ENCODE measurements at regions not wholly inside any gene's neighbourhood (a gene's known extent, or its start where the extent isn't known, plus 50 kb on each side); places are given as distances from the start of the nearest gene placed in this dataset.
"Not testable (repeated sequence)": the region's sequence is repeated elsewhere in the genome, so short reads cannot be mapped to it uniquely, and the experiment has no call there.

DNA sequence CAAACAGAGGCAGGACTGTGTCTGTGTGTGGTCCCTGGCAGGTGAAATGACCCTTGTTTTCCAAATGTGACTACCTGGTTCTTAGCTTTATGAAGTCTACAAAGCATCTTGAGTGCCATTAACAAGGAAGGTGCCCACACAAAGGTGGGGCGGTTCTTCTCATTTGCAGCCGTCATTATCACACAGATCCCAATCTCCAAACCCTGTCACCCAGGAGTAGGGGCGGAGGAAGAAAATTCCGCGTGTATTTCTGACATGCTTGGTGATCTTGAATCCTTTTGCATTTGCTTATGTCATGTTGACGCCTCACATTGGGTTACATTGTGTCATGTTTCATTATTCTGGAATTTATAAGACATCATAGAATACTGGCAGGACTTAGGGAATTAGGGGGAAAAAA lies 277.3 kb downstream of the VRK1 start:
- no peak for DNase-seq (ENCODE audit: low read depth)

- DNase-seq (ENCODE audit: low read depth): no peak
Observed at GRCh38 chr14:97074856-97075255, 277.7 kb downstream of the VRK1 start.

DNA sequence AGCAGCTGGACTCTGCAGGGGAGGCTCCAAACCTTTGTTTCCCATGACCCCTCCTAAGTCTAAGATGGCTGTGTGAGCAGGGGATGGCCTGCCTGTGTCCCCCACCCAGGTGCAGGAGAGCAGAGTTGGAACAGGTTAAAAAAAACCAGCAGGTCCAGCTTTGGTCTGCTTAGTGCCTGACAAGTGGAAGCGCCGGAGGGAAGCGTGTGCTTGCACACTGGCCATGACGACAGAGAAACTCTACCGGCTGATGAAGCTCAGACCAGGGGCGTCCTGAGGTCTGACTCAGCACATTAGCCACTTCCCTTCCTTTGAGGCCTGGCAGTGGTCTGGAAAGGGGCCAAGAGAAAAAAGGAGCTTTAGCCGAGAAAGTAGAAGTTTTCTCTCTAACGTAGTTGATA lies 280.1 kb downstream of the VRK1 start:
- DNase-seq (ENCODE audit: low read depth): peak; percentile 17

GRCh38 chr14:97077687-97078086 lies 280.5 kb downstream of the VRK1 start:
- DNase-seq (ENCODE audit: low read depth): no peak

DNA sequence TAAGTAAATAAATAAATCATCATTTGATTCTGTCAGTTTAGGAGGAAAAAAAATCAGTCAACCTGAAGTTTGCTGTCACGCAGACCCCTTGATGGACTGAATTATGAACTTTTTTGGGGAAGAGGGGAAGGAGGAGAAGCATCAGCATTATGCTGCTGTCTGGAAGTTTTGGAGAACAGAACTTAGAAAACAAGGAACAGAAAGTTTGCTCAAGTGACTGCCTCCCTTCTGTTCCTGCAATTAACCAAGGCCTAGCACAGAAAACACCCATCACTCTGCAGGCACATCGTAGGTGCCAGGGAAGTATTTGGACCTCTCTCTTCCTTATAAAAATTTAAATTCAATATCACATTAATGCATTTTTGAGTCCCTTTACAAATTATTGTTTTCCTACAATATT lies 283.8 kb downstream of the VRK1 start:
- no peak for DNase-seq (ENCODE audit: low read depth)

GRCh38 chr14:97095269-97095668 lies 298.1 kb downstream of the VRK1 start:
- DNase-seq (ENCODE audit: low read depth): no peak

DNA sequence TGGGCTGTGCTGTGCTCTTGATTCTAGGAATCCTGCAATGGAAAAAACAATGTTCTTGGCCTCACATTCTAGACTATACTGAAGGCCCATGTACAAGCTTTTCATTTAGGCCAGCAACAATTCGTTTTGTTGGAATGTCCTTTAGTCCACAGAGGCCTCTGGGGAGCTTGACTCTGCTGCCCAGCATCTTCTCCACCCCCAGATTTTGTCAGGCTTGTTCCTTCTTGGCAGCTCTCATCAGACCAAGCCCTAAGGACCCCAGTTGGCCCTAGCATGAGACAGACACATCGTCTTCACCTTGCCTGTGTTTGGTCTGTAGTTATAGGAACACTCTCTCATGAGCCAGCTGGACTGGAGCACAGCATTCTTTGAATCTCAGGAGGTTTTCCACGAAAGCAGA lies 300.1 kb downstream of the VRK1 start:
- DNase-seq (ENCODE audit: low read depth): no peak

- DNase-seq (ENCODE audit: low read depth): no peak
Observed at GRCh38 chr14:97100306-97100705, 303.1 kb downstream of the VRK1 start.

DNA sequence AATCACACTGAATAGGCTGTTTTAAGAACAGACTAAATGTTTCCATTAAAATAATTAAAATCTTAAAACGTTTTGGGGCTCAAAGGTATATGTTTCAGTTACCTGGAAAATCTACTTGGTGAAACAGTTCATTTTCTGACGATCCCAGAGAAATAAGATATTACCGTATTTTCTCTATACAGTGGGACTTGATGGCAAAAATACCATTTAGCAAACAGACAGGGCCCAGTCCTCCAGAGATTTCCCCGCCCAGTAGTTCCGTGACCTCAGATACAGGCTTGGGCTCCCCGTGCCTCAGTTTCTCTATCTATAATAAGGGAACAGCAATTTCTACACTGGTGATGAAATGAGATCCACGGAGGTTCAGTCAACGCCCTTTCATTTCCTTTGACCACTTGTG lies 304.4 kb downstream of the VRK1 start:
- no peak for DNase-seq (ENCODE audit: low read depth)

DNA sequence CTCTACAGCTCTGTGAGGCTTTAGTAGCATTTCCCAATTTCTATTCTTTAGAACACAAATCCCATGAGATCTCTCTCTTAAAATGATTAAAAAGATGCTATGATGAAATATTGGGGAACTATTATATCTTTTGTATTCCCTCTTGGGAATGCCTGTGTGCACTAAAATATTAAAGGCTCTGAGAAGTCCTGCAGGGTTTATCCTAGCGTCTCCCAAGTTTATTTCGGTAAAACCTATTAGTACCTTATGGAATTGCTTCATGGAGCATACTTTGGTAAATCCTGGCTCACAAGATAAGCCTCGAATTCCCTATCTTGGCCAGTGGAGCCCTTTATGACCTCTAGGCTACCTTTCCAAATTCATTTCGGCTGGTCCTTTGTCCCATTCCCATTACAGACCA lies 306.8 kb downstream of the VRK1 start:
- no peak for DNase-seq (ENCODE audit: low read depth)

DNA sequence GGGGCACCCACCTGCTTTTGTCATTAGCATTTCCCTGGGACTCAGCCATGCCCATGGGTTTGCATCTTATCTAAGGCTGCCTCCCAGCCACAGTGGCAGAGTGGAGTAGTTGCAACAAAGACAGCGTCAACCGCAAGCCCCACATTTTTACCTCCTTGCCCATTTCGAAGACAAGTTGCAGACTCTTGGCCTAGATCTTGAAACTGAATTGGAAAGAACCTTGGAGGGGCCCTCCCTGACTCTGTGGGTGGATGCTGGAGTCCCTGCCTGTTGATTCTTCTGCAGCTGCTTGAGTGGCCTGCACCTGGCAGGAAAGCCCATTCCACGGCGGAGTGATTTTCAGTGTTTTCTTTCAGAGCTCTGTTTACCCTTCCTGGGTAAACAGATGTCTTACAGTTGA lies 309.0 kb downstream of the VRK1 start:
- DNase-seq (ENCODE audit: low read depth): no peak

DNA sequence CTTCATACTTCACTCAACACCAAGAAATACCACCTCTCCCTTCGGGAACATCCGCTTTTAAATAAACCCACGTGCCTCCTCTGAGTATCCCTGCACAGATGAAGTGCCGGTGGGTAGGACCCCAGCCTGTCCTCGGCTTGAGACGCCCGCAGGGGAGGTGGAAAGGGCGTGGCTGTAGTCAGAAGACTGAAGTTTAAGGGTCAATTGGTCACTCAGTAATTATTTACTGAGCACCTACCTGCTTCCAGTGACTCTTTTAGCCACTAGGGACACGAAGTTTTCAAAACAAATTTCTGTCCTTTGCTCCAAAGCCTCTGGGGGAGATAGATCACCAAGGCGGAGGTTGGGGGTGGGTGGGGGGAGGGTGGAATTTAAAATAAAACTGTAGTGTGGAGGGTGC lies 309.4 kb downstream of the VRK1 start:
- no peak for DNase-seq (ENCODE audit: low read depth)

- no peak for DNase-seq (ENCODE audit: low read depth)
Observed at GRCh38 chr14:97107080-97107479, 309.9 kb downstream of the VRK1 start.

- DNase-seq (ENCODE audit: low read depth): no peak
Observed at GRCh38 chr14:97107760-97108159, 310.6 kb downstream of the VRK1 start.

DNA sequence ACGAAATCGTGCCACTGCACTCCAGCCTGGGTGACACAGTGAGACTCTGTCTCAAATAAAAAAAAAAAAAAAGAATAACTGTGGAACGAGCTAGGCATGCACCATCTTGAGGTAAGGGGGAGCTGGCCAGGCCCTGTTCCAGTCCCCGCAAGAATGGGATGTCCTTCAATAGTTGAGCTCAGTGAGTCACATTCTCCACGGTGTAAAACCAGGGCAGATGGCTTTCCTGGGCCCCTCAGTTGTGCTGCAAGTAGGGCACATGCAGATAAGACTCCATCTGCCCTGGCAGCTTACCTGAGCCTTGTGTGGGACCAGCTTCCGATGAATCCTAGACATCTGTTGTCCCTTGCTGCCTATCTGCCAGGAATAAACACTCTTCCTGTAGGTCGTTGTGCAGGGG lies 312.1 kb downstream of the VRK1 start:
- no peak for DNase-seq (ENCODE audit: low read depth)

- DNase-seq (ENCODE audit: low read depth): no peak
Observed at GRCh38 chr14:97113339-97113738, 316.2 kb downstream of the VRK1 start.

GRCh38 chr14:97116546-97116945 lies 319.4 kb downstream of the VRK1 start:
- DNase-seq (ENCODE audit: low read depth): no peak

GRCh38 chr14:97117693-97118092 lies 320.5 kb downstream of the VRK1 start:
- no peak for DNase-seq (ENCODE audit: low read depth)

- no peak for DNase-seq (ENCODE audit: low read depth)
Observed at GRCh38 chr14:97120204-97120603, 323.0 kb downstream of the VRK1 start.

DNA sequence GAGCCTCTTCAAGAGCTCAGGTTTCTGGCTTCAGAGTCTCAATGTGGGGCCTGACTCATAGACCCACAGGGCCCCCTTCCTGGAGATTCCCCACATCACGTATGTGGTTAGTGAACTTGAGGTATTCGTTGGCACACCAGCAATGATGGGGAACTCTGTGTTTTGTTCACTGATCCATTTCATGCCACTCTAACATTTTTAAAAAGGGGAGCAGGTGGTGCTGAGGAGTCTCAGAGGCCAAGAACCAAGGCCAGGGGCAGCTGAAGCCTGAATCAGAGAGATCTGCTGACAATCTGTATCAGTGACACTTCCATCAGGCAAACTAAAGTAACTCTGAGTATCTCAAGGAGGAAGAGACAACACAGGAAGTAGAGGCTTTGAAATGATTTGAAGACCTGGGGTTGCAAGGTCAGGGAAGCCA lies 323.4 kb downstream of the VRK1 start:
- DNase-seq (ENCODE audit: low read depth): no peak

GRCh38 chr14:97129639-97130038 lies 332.5 kb downstream of the VRK1 start:
- DNase-seq (ENCODE audit: low read depth): no peak

GRCh38 chr14:97135847-97136246 lies 338.7 kb downstream of the VRK1 start:
- not testable (repeated sequence) for DNase-seq (ENCODE audit: low read depth)

- no peak for DNase-seq (ENCODE audit: low read depth)
Observed at GRCh38 chr14:97137705-97138104, 340.5 kb downstream of the VRK1 start.

GRCh38 chr14:97138801-97139200 lies 341.6 kb downstream of the VRK1 start:
- no peak for DNase-seq (ENCODE audit: low read depth)

DNA sequence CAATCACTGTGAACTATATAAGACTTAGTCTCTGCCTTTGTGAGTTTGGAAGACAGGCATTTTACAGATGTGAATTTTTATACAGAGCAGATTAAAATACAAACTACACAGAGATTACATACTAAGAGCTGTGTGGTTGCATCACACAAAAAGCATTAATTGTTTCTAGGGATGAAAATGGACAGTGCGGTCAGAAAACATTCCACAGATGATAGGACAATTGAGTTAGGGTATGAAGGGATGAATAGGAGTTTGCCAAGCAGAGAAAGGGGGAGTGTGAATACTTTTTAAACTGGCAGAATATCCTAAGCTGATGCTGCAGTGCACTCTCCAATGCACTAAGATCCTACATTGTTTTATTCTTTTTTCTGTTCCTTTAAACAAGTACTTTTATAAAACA lies 345.8 kb downstream of the VRK1 start:
- no peak for DNase-seq (ENCODE audit: low read depth)

Data from non-pigmented ciliary epithelial cell (primary cell).